IMR-90 (cell line): ENCODE measurements at regions not wholly inside any gene's neighbourhood (a gene's known extent, or its start where the extent isn't known, plus 50 kb on each side); places are given as distances from the start of the nearest gene placed in this dataset.

Experiments used
- ATAC-seq: fragments of 200-7000 bp; cut with Tn5 transposase; 2 replicates; pipeline ENCODE4 v1.9.1; 2020; ENCODE audit warnings: low read depth, mild to moderate bottlenecking, moderate library complexity
- BruUV-seq: library from RNA; stranded (reverse); fragments of 400-500 nt; replicated peaks from 2 replicates; lab custom pipeline; 2021; lab: Mats Ljungman, UMichigan
- CTCF ChIA-PET: fragments of 300-600 bp; formaldehyde crosslinking; extraction: SDS; loops from one replicate; lab custom pipeline; 2021; ENCODE audit warnings: antibody characterized with exemption; lab: Yijun Ruan, JAX
- POLR2A ChIA-PET: fragments of 300-600 bp; sonication (Branson Sonifier 250); formaldehyde crosslinking; loops from one replicate; lab custom pipeline; 2022; ENCODE audit warnings: antibody characterized with exemption; ENCODE audit not compliant: unreplicated experiment; lab: Charles Lee
- DNase-seq: peaks from one replicate; pipeline ENCODE4 v3.0.0; 2013
- H2AFZ ChIP-seq: replicated peaks from 2 replicates; pipeline ENCODE3; 2013; ENCODE audit warnings: low read length, mild to moderate bottlenecking; ENCODE audit not compliant: poor library complexity
- H2AK5ac ChIP-seq: 2 replicates; pipeline ENCODE4 v1.6.1; 2013; ENCODE audit warnings: low read depth, low read length, inconsistent platforms
- H2AK9ac ChIP-seq: replicated peaks from 2 replicates; pipeline ENCODE3; 2013; ENCODE audit warnings: mild to moderate bottlenecking, low read depth, low read length, moderate library complexity; ENCODE audit not compliant: poor library complexity
- H2BK120ac ChIP-seq: 2 replicates; pipeline ENCODE4 v1.6.1; 2013; ENCODE audit warnings: low read depth, low read length, inconsistent platforms
- H2BK15ac ChIP-seq: 3 replicates; pipeline ENCODE4 v1.6.1; 2013; ENCODE audit warnings: low read depth, low read length, inconsistent platforms
- H2BK20ac ChIP-seq: 2 replicates; pipeline ENCODE4 v1.6.1; 2013; ENCODE audit warnings: low read depth, mild to moderate bottlenecking, inconsistent platforms, low read length, moderate library complexity
- H2BK5ac ChIP-seq: 2 replicates; pipeline ENCODE4 v1.6.1; 2013; ENCODE audit warnings: mild to moderate bottlenecking, low read depth, low read length, inconsistent platforms; ENCODE audit not compliant: poor library complexity, severe bottlenecking
- H3K14ac ChIP-seq: replicated peaks from 2 replicates; pipeline ENCODE4 v1.6.1; 2013; ENCODE audit warnings: low read depth, low read length, inconsistent platforms
- H3K18ac ChIP-seq: 2 replicates; pipeline ENCODE4 v1.6.1; 2013; ENCODE audit warnings: low read depth, low read length, control low read depth
- H3K23ac ChIP-seq: 2 replicates; pipeline ENCODE4 v1.6.1; 2013; ENCODE audit warnings: low read depth, low read length, inconsistent platforms
- H3K27ac ChIP-seq: 2 replicates; pipeline ENCODE4 v1.5.1; 2013; ENCODE audit warnings: mild to moderate bottlenecking, control low read depth, low read length; ENCODE audit not compliant: insufficient read depth
- H3K27me3 ChIP-seq: 2 replicates; pipeline ENCODE4 v1.6.1; 2013; ENCODE audit warnings: low read length; ENCODE audit not compliant: control insufficient read depth, insufficient read depth
- H3K36me3 ChIP-seq: 2 replicates; pipeline ENCODE4 v1.6.1; 2013; ENCODE audit warnings: low read length, mixed read lengths; ENCODE audit not compliant: control insufficient read depth, insufficient read depth
- H3K4ac ChIP-seq: 2 replicates; pipeline ENCODE4 v1.6.1; 2013; ENCODE audit warnings: low read depth, low read length, inconsistent platforms
- H3K4me1 ChIP-seq: 2 replicates; pipeline ENCODE4 v1.6.1; 2013; ENCODE audit warnings: low read length, mixed read lengths; ENCODE audit not compliant: control insufficient read depth, insufficient read depth
- H3K4me2 ChIP-seq: 2 replicates; pipeline ENCODE4 v1.6.1; 2013; ENCODE audit warnings: low read depth, mild to moderate bottlenecking, control low read depth, low read length, moderate library complexity
- H3K4me3 ChIP-seq: 2 replicates; pipeline ENCODE4 v1.5.1; 2013; ENCODE audit warnings: low read depth, mild to moderate bottlenecking, control low read depth, low read length, moderate library complexity; ENCODE audit not compliant: insufficient read depth
- H3K56ac ChIP-seq: 2 replicates; pipeline ENCODE4 v1.6.1; 2013; ENCODE audit warnings: low read length, inconsistent platforms; ENCODE audit not compliant: insufficient read depth; ENCODE audit errors: extremely low read depth
- H3K79me1 ChIP-seq, 2 experiments: 2 replicates each; pipeline ENCODE4 v1.6.1; 2013; ENCODE audit warnings: low read length in 2 of 2, inconsistent platforms in 1 of 2, low read depth in 1 of 2
- H3K9ac ChIP-seq: 2 replicates; pipeline ENCODE4 v1.6.1; 2013; ENCODE audit warnings: low read depth, low read length, control low read depth
- H3K9me1 ChIP-seq: 2 replicates; pipeline ENCODE4 v1.6.1; 2013; ENCODE audit warnings: low read length, inconsistent platforms; ENCODE audit not compliant: insufficient read depth
- H3K9me3 ChIP-seq: 2 replicates; pipeline ENCODE4 v1.6.1; 2013; ENCODE audit warnings: low read length; ENCODE audit not compliant: control insufficient read depth, insufficient read depth
- H4K20me1 ChIP-seq: 2 replicates; pipeline ENCODE4 v1.6.1; 2013; ENCODE audit warnings: low read length, inconsistent platforms; ENCODE audit not compliant: insufficient read depth
- H4K5ac ChIP-seq: 2 replicates; pipeline ENCODE4 v1.6.1; 2013; ENCODE audit warnings: mild to moderate bottlenecking, low read depth, low read length, control low read depth
- H4K8ac ChIP-seq, 2 experiments: 2 replicates each; pipeline ENCODE4 v1.6.1; 2013; ENCODE audit warnings: low read depth in 2 of 2, low read length in 2 of 2, control low read depth in 1 of 2, inconsistent platforms in 1 of 2
- H4K91ac ChIP-seq: 2 replicates; pipeline ENCODE4 v1.6.1; 2013; ENCODE audit warnings: low read depth, low read length, inconsistent platforms; ENCODE audit not compliant: insufficient read depth
- CEBPB ChIP-seq: IDR thresholded peaks from 2 replicates; pipeline ENCODE4 v1.6.1; 2012; ENCODE audit warnings: low read depth, low read length, improper control_type of control experiment
- CHD1 ChIP-seq: IDR thresholded peaks from 2 replicates; pipeline ENCODE4 v1.6.1; 2012; ENCODE audit warnings: low read depth, low read length, improper control_type of control experiment
- FOS ChIP-seq: fragments of 150-350 bp; IDR thresholded peaks from 2 replicates; pipeline ENCODE4 v1.6.1; 2016; ENCODE audit warnings: low read depth, low read length
- MAFK ChIP-seq: IDR thresholded peaks from 2 replicates; pipeline ENCODE4 v1.6.1; 2012; ENCODE audit warnings: low read depth, low read length, improper control_type of control experiment
- MAZ ChIP-seq: IDR thresholded peaks from 2 replicates; pipeline ENCODE4 v1.6.1; 2012; ENCODE audit warnings: low read depth, mild to moderate bottlenecking, low read length, improper control_type of control experiment, moderate library complexity, borderline replicate concordance
- MXI1 ChIP-seq: IDR thresholded peaks from 2 replicates; pipeline ENCODE4 v1.6.1; 2012; ENCODE audit warnings: low read depth, mild to moderate bottlenecking, low read length, moderate library complexity, borderline replicate concordance
- NFE2L2 ChIP-seq: fragments of 150-350 bp; IDR thresholded peaks from 2 replicates; pipeline ENCODE4 v1.6.1; 2016; ENCODE audit warnings: low read depth, mild to moderate bottlenecking, low read length
- POLR2A ChIP-seq: IDR thresholded peaks from 2 replicates; pipeline ENCODE4 v1.6.1; 2012; ENCODE audit warnings: mild to moderate bottlenecking, low read depth, low read length
- RAD21 ChIP-seq: IDR thresholded peaks from 2 replicates; pipeline ENCODE4 v1.6.1; 2012; ENCODE audit warnings: low read length, improper control_type of control experiment
- RCOR1 ChIP-seq: IDR thresholded peaks from 2 replicates; pipeline ENCODE4 v1.6.1; 2012; ENCODE audit warnings: mild to moderate bottlenecking, low read length, improper control_type of control experiment; ENCODE audit not compliant: insufficient replicate concordance
- RFX5 ChIP-seq: IDR thresholded peaks from 2 replicates; pipeline ENCODE4 v1.8.0; 2012; ENCODE audit warnings: low read depth, mild to moderate bottlenecking, low read length, moderate library complexity
- SMC3 ChIP-seq: fragments of 150-350 bp; IDR thresholded peaks from 2 replicates; pipeline ENCODE4 v1.6.1; 2016; ENCODE audit warnings: low read depth, mild to moderate bottlenecking, antibody characterized with exemption, low read length, moderate library complexity
- WGBS, 2 experiments: methylation state at CpG; one replicate each; pipeline versions ENCODE4 v1.1.5 to v1.1.7; 2013; ENCODE audit warnings: missing lambda C conversion rate in 2 of 2; ENCODE audit not compliant: insufficient read length in 1 of 2; ENCODE audit errors: extremely low coverage in 2 of 2; 5-methylcytosine and 5-hydroxymethylcytosine counted together
- dilution Hi-C: fragments of 300-500 bp; cut with HindIII; formaldehyde crosslinking; loops from one replicate; pipeline ENCODE4 v1.14.3; 2018; ENCODE audit warnings: low sequenced_read_pairs; ENCODE audit not compliant: unreplicated experiment
- in situ Hi-C: fragments of 300-500 bp; cut with MboI; formaldehyde crosslinking; loops from 3 replicates; pipeline ENCODE4 v1.14.3; 2019; ENCODE audit warnings: low sequenced_read_pairs, inconsistent platforms, mixed read lengths
- intact Hi-C: fragments of 100-400 bp; cut with micrococcal nuclease; formaldehyde crosslinking; loops from 2 replicates; pipeline ENCODE4 v1.10.0; 2022
- TF ChIP-seq, protein P1 (sequence below): fragments of 150-350 bp; IDR thresholded peaks from 2 replicates; pipeline ENCODE4 v1.6.1; 2016; ENCODE audit warnings: low read depth, mild to moderate bottlenecking, low read length, moderate library complexity, borderline replicate concordance
- TF ChIP-seq, protein P2 (sequence below): conservative IDR thresholded peaks from 2 replicates; pipeline ENCODE4 v1.5.1; 2012; ENCODE audit warnings: mild to moderate bottlenecking, low read depth, low read length, improper control_type of control experiment
- TF ChIP-seq, protein P3 (sequence below): fragments of 150-350 bp; IDR thresholded peaks from 2 replicates; pipeline ENCODE4 v1.6.1; 2017; ENCODE audit warnings: mild to moderate bottlenecking, antibody characterized with exemption, low read length, low read depth

DNA sequence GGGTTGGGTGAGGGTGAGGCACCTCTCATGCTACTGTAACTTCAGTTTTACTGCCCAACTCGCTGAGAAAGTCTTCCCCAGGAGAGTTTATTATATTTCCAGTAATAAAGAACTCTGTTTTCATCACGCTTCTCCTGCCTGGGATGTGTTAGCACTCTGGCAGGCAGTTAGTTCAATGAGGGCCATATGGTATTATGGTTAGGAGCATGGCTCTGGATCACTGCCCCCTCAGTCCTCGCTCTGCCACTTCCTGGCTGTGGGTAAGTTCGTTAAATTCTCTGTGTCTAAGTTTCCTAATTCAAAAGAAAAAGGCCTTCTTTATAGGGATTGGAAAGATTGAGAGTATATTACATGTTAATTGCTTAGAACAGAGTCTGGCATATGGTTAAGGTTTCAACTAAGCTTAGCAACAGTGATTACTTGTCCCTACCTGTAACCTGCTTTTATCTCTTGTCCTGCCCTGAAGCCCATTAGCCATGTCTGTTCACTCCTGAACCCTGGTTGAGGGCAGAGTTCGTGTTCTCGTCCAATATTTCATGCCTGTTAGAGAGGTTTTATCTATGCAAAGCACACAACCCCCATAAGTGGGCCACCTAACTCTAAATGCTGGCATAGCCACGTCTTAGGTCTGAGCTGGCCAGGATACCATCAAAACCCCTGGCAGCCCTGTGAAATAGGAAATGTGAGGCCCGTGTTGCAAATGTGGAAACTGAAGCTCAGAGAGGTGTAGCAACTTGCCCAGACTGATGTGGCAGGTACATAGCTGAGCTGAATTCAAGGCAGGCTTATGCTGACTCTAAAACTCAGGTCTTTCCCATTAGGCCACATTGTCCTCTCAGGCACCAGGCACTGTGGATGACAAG is 342.5 kb upstream of the JARID2 start:
- no peak overlapping the region for H3K4ac ChIP-seq
- no peak overlapping the region for H2BK120ac ChIP-seq
- H3K9ac ChIP-seq: no peak overlapping the region
- POLR2A ChIA-PET: no interaction called here
- ATAC-seq (no peak), DNase-seq (no peak)
- no peak overlapping the region for H4K5ac ChIP-seq
- no peak overlapping the region for H4K91ac ChIP-seq
- no peaks in the 10 kb centered on the region for H3K9me1 ChIP-seq
- H2BK5ac ChIP-seq: no peak overlapping the region
- no peaks in the 10 kb centered on the region for H3K36me3 ChIP-seq
- no peaks in the 10 kb centered on the region for H3K4me1 ChIP-seq
- no peak overlapping the region for H3K27ac ChIP-seq
- no peak overlapping the region; the same call in 2 of the 3 replicates for H2BK15ac ChIP-seq
- H3K14ac ChIP-seq: no peak overlapping the region
- no peak overlapping the region for H3K23ac ChIP-seq
- no peaks in the 10 kb centered on the region for H4K20me1 ChIP-seq
- no peak overlapping the region for H2AK9ac ChIP-seq
- H2AFZ ChIP-seq: no peak overlapping the region
- no peak overlapping the region for H3K18ac ChIP-seq
- H3K27me3 ChIP-seq: no peaks in the 10 kb centered on the region
- no TSS peak for BruUV-seq
- 0 out of 2 replicates have a peak, but pooled peaks cover 2% of the 10 kb centered on the region for H3K9me3 ChIP-seq
- H3K4me3 ChIP-seq: no peak overlapping the region
- dilution Hi-C loops (no loop called here), intact Hi-C loops (no loop called here), in situ Hi-C loops (no loop called here)
- TF ChIP-seq, protein P1, sequence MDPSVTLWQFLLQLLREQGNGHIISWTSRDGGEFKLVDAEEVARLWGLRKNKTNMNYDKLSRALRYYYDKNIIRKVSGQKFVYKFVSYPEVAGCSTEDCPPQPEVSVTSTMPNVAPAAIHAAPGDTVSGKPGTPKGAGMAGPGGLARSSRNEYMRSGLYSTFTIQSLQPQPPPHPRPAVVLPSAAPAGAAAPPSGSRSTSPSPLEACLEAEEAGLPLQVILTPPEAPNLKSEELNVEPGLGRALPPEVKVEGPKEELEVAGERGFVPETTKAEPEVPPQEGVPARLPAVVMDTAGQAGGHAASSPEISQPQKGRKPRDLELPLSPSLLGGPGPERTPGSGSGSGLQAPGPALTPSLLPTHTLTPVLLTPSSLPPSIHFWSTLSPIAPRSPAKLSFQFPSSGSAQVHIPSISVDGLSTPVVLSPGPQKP: no peak
- TF ChIP-seq POLR2A (no peak), NFE2L2 (no peak), MAZ (no peak), CHD1 (no peak), FOS (no peak), RCOR1 (no peak), MXI1 (no peak), MAFK (no peak), RFX5 (no peak), CEBPB (no peak), SMC3 (no peak), RAD21 (no peak)
- TF ChIP-seq, protein P2, sequence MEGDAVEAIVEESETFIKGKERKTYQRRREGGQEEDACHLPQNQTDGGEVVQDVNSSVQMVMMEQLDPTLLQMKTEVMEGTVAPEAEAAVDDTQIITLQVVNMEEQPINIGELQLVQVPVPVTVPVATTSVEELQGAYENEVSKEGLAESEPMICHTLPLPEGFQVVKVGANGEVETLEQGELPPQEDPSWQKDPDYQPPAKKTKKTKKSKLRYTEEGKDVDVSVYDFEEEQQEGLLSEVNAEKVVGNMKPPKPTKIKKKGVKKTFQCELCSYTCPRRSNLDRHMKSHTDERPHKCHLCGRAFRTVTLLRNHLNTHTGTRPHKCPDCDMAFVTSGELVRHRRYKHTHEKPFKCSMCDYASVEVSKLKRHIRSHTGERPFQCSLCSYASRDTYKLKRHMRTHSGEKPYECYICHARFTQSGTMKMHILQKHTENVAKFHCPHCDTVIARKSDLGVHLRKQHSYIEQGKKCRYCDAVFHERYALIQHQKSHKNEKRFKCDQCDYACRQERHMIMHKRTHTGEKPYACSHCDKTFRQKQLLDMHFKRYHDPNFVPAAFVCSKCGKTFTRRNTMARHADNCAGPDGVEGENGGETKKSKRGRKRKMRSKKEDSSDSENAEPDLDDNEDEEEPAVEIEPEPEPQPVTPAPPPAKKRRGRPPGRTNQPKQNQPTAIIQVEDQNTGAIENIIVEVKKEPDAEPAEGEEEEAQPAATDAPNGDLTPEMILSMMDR: no peak
- TF ChIP-seq, protein P3, sequence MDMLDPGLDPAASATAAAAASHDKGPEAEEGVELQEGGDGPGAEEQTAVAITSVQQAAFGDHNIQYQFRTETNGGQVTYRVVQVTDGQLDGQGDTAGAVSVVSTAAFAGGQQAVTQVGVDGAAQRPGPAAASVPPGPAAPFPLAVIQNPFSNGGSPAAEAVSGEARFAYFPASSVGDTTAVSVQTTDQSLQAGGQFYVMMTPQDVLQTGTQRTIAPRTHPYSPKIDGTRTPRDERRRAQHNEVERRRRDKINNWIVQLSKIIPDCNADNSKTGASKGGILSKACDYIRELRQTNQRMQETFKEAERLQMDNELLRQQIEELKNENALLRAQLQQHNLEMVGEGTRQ: no peak
- H3K4me2 ChIP-seq: no peak overlapping the region
- no peaks in the 10 kb centered on the region for H3K79me1 ChIP-seq
- H2AK5ac ChIP-seq: peak overlapping the region; percentile 46; the same call in 1 of the 2 replicates
- CTCF ChIA-PET: no interaction called here
- H2BK20ac ChIP-seq: no peak overlapping the region
- H4K8ac ChIP-seq: no peak overlapping the region
- no CpG with 5 or more reads among the region's 8 CpGs for WGBS, 2 experiments
- H3K56ac ChIP-seq: no peak overlapping the region
